ENCODE measurements at regions not wholly inside any gene's neighbourhood (a gene's known extent, or its start where the extent isn't known, plus 50 kb on each side); places are given as distances from the start of the nearest gene placed in this dataset.

- Histone ChIP-seq H3K27me3 (ENCODE audit: insufficient read depth, low read length) (no peaks in the 10 kb centered on the region), H3K9me3 (ENCODE audit: low read depth, low read length) (no peaks in the 10 kb centered on the region), H3K4me2 (ENCODE audit: insufficient read depth, low read length) (no peak overlapping the region), H4K20me1 (ENCODE audit: insufficient read depth, low read length) (no peaks in the 10 kb centered on the region), H3K4me3 (ENCODE audit: insufficient read depth, low read length) (no peak overlapping the region), H3K27ac (ENCODE audit: low read depth, low read length) (no peak overlapping the region), H3K4me1 (ENCODE audit: insufficient read depth, low read length) (no peaks in the 10 kb centered on the region), H3K36me3 (ENCODE audit: insufficient read depth, low read length) (no peaks in the 10 kb centered on the region), H2AFZ (ENCODE audit: low read length) (no peak overlapping the region), H3K79me2 (ENCODE audit: insufficient read depth, low read length) (no peaks in the 10 kb centered on the region)
- TF ChIP-seq CTCF (IDR thresholded peaks at IDR 0.05; ENCODE audit: extremely low read depth, low read depth, low read length) = no peak
- DNase-seq (ENCODE audit: insufficient read length, low spot score, missing footprints) = no peak
Measured at GRCh38 chr5:27908341-27908740, 870.0 kb upstream of the CDH9 start.

- Histone ChIP-seq H3K36me3 (ENCODE audit: insufficient read depth, low read length) (no peaks in the 10 kb centered on the region), H3K4me3 (ENCODE audit: insufficient read depth, low read length) (no peak overlapping the region), H3K79me2 (ENCODE audit: insufficient read depth, low read length) (no peaks in the 10 kb centered on the region), H3K27me3 (ENCODE audit: insufficient read depth, low read length) (no peaks in the 10 kb centered on the region), H2AFZ (ENCODE audit: low read length) (no peak overlapping the region), H3K9me3 (ENCODE audit: low read depth, low read length) (no peaks in the 10 kb centered on the region), H3K4me2 (ENCODE audit: insufficient read depth, low read length) (no peak overlapping the region), H3K4me1 (ENCODE audit: insufficient read depth, low read length) (no peaks in the 10 kb centered on the region), H3K27ac (ENCODE audit: low read depth, low read length) (no peak overlapping the region), H4K20me1 (ENCODE audit: insufficient read depth, low read length) (no peaks in the 10 kb centered on the region)
- TF ChIP-seq CTCF (IDR thresholded peaks at IDR 0.05; ENCODE audit: extremely low read depth, low read depth, low read length) = no peak
- no peak for DNase-seq (ENCODE audit: insufficient read length, low spot score, missing footprints)
Measured at GRCh38 chr5:27906931-27907601, 868.7 kb upstream of the CDH9 start.

- no peak for TF ChIP-seq CTCF (IDR thresholded peaks at IDR 0.05; ENCODE audit: extremely low read depth, low read depth, low read length)
- no peaks in the 10 kb centered on the region for H3K79me2 ChIP-seq (ENCODE audit: insufficient read depth, low read length)
- H3K27ac ChIP-seq (ENCODE audit: low read depth, low read length) = no peak overlapping the region
- no peaks in the 10 kb centered on the region for H3K9me3 ChIP-seq (ENCODE audit: low read depth, low read length)
- H4K20me1 ChIP-seq (ENCODE audit: insufficient read depth, low read length) = no peaks in the 10 kb centered on the region
- no peak overlapping the region for H3K4me3 ChIP-seq (ENCODE audit: insufficient read depth, low read length)
- H3K36me3 ChIP-seq (ENCODE audit: insufficient read depth, low read length) = no peaks in the 10 kb centered on the region
- H3K4me2 ChIP-seq (ENCODE audit: insufficient read depth, low read length) = no peak overlapping the region
- no peaks in the 10 kb centered on the region for H3K4me1 ChIP-seq (ENCODE audit: insufficient read depth, low read length)
- no peak for DNase-seq (ENCODE audit: insufficient read length, low spot score, missing footprints)
- H2AFZ ChIP-seq (ENCODE audit: low read length) = no peak overlapping the region
- no peaks in the 10 kb centered on the region for H3K27me3 ChIP-seq (ENCODE audit: insufficient read depth, low read length)
Measured at GRCh38 chr5:27906481-27906880, 868.1 kb upstream of the CDH9 start.

- H3K4me2 ChIP-seq (ENCODE audit: insufficient read depth, low read length) = no peak overlapping the region
- H3K27ac ChIP-seq (ENCODE audit: low read depth, low read length) = no peak overlapping the region
- no peak for TF ChIP-seq CTCF (IDR thresholded peaks at IDR 0.05; ENCODE audit: extremely low read depth, low read depth, low read length)
Measured at GRCh38 chr5:27900761-27901160, 862.4 kb upstream of the CDH9 start.

More at GRCh38 chr5:27900761-27901160, 862.4 kb upstream of the CDH9 start:
- Histone ChIP-seq H3K4me3 (ENCODE audit: insufficient read depth, low read length) (no peak overlapping the region), H3K4me1 (ENCODE audit: insufficient read depth, low read length) (no peaks in the 10 kb centered on the region), H3K79me2 (ENCODE audit: insufficient read depth, low read length) (no peaks in the 10 kb centered on the region), H2AFZ (ENCODE audit: low read length) (no peak overlapping the region), H4K20me1 (ENCODE audit: insufficient read depth, low read length) (no peaks in the 10 kb centered on the region), H3K9me3 (ENCODE audit: low read depth, low read length) (no peaks in the 10 kb centered on the region), H3K27me3 (ENCODE audit: insufficient read depth, low read length) (no peaks in the 10 kb centered on the region), H3K36me3 (ENCODE audit: insufficient read depth, low read length) (no peaks in the 10 kb centered on the region)
- no peak for DNase-seq (ENCODE audit: insufficient read length, low spot score, missing footprints)

Measured in osteoblast (primary cell).